ENCODE measurements at regions not wholly inside any gene's neighbourhood (a gene's known extent, or its start where the extent isn't known, plus 50 kb on each side); places are given as distances from the start of the nearest gene placed in this dataset.

DNA sequence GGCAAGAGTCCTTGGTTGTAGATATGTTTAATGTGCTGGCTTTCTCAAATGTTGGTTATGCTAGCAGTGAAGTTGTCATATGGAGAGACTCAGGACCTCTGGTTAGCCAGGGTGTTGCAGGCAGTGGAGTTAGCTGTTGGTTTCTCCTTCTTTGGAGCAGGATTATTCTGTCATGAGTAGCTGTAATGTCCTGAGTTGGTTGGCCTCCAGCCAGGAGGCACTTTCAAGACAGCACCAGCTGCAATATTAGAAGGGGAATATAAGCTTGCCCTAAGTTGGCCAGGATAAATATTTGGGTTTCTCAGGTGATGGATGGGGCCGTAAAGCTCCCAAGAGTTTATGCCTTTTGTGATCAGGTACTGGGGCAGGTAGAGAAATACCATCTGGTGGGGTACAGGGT, 65.5 kb downstream of the MSTN start:
- Histone ChIP-seq H3K4me1 (ENCODE audit: insufficient read depth, low read length) (no peaks in the 10 kb centered on the region), H2BK20ac (ENCODE audit: low read depth, low read length, poor library complexity, severe bottlenecking) (no peak overlapping the region), H3T11ph (ENCODE audit: low read length) (no peak overlapping the region), H4K8ac (replicated peaks; ENCODE audit: insufficient read length, low read depth, low read length) (no peak overlapping the region), H4K5ac (ENCODE audit: insufficient read length, low read depth, low read length) (no peak overlapping the region), H2BK12ac (ENCODE audit: insufficient read length, low read depth, low read length) (no peak overlapping the region), H3K79me2 (ENCODE audit: insufficient read depth, low read length) (no peaks in the 10 kb centered on the region), H3K23me2 (ENCODE audit: insufficient read length, low read depth, low read length, poor library complexity, severe bottlenecking) (no peaks in the 10 kb centered on the region), H3K27me3 (ENCODE audit: insufficient read depth, low read length) (no peaks in the 10 kb centered on the region), H3K23ac (ENCODE audit: insufficient read length, low read depth, low read length) (no peak overlapping the region), H3K9ac (ENCODE audit: extremely low read depth, insufficient read length, low read length) (no peak overlapping the region), H3K79me1 (ENCODE audit: insufficient read depth, low read depth, low read length, poor library complexity, severe bottlenecking) (no peaks in the 10 kb centered on the region), H3K4me2 (ENCODE audit: insufficient read depth, insufficient read length, low read length) (no peak overlapping the region), H4K91ac (ENCODE audit: insufficient read length, low read depth, low read length) (no peak overlapping the region), H2AK5ac (ENCODE audit: insufficient read length, low read length) (no peak overlapping the region), H2AFZ (ENCODE audit: low read length) (no peak overlapping the region), H2BK5ac (ENCODE audit: insufficient read length, low read length) (no peak overlapping the region), H4K20me1 (ENCODE audit: control insufficient read depth, insufficient read depth, insufficient read length) (no peaks in the 10 kb centered on the region), H2BK15ac (ENCODE audit: low read depth, low read length) (no peak overlapping the region), H2BK120ac (ENCODE audit: low read depth, low read length, poor library complexity, severe bottlenecking) (no peak overlapping the region), H3K14ac (ENCODE audit: insufficient read depth, low read length) (no peak overlapping the region), H3K56ac (ENCODE audit: insufficient read length, low read depth, low read length) (no peak overlapping the region), H3K18ac (ENCODE audit: insufficient read length, low read depth, low read length) (no peak overlapping the region), H3K4ac (ENCODE audit: low read depth, low read length) (no peak overlapping the region; the same call in 1 of the 2 replicates), H3K9me3 (ENCODE audit: control insufficient read depth, low read depth, low read length) (no peaks in the 10 kb centered on the region), H3K27ac (ENCODE audit: insufficient read length, low read depth, low read length) (no peak overlapping the region)
- H3K36me3 Mint-ChIP-seq (ENCODE audit: insufficient read depth in 1 of 3, low read depth in 3 of 3), result peaks cover 2 to 15% (median 2%) of the 10 kb centered on the region in 3 experiments; a peak in 4 of 7 replicates
- TF ChIP-seq, protein P1, sequence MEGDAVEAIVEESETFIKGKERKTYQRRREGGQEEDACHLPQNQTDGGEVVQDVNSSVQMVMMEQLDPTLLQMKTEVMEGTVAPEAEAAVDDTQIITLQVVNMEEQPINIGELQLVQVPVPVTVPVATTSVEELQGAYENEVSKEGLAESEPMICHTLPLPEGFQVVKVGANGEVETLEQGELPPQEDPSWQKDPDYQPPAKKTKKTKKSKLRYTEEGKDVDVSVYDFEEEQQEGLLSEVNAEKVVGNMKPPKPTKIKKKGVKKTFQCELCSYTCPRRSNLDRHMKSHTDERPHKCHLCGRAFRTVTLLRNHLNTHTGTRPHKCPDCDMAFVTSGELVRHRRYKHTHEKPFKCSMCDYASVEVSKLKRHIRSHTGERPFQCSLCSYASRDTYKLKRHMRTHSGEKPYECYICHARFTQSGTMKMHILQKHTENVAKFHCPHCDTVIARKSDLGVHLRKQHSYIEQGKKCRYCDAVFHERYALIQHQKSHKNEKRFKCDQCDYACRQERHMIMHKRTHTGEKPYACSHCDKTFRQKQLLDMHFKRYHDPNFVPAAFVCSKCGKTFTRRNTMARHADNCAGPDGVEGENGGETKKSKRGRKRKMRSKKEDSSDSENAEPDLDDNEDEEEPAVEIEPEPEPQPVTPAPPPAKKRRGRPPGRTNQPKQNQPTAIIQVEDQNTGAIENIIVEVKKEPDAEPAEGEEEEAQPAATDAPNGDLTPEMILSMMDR (conservative IDR thresholded peaks at IDR 0.05), result no peak
- DNase-seq, result no peak
- no peaks in the 10 kb centered on the region for H3K4me1 Mint-ChIP-seq
- no peak overlapping the region for H3K27ac Mint-ChIP-seq
- no CpG with 5 or more reads among the region's 1 CpG for WGBS (ENCODE audit: extremely low coverage, insufficient read length, low lambda C conversion rate)
- H3K27me3 Mint-ChIP-seq (ENCODE audit: low read depth), result no peaks in the 10 kb centered on the region; the same call in 1 of the 2 replicates
- H3K9me3 Mint-ChIP-seq, result peaks cover 21 to 27% of the 10 kb centered on the region in 2 experiments
- no peak overlapping the region for H3K4me3 Mint-ChIP-seq
